Neural progenitor cell (in vitro differentiated cells): ENCODE measurements at regions not wholly inside any gene's neighbourhood (a gene's known extent, or its start where the extent isn't known, plus 50 kb on each side); places are given as distances from the start of the nearest gene placed in this dataset.

Source experiments
- EZH2 ChIP-seq: fragments of 200-600 bp; sonication (generic); IDR thresholded peaks from 2 replicates; pipeline ENCODE4 v1.6.1; 2017; ENCODE audit warnings: antibody characterized with exemption, mild to moderate bottlenecking, moderate library complexity
- TF ChIP-seq, protein P1 (sequence below): fragments of 200-600 bp; sonication (generic); IDR thresholded peaks from 2 replicates; pipeline ENCODE4 v1.5.1; 2017; ENCODE audit warnings: antibody characterized with exemption, mild to moderate bottlenecking

DNA sequence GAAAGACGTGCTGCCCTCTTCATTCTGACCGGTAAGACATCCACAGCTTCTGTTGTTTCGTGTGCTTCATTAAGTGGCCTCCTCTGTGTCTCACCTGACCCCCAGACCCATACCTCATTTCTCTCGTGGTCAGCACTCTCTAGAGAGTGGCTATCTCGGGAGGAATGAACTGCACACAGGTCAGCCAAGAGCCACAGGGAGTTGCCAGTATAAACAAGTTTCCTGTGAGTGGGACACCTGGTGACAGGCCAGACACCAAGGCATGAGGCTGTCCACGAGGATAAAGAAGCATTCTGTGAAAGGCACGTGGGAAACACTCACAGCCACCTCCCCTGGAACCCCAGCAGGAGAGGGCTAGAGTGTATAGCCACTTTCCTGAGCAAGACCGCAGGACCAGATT, 115.8 kb downstream of the NUFIP1 start:
- TF ChIP-seq, protein P1, sequence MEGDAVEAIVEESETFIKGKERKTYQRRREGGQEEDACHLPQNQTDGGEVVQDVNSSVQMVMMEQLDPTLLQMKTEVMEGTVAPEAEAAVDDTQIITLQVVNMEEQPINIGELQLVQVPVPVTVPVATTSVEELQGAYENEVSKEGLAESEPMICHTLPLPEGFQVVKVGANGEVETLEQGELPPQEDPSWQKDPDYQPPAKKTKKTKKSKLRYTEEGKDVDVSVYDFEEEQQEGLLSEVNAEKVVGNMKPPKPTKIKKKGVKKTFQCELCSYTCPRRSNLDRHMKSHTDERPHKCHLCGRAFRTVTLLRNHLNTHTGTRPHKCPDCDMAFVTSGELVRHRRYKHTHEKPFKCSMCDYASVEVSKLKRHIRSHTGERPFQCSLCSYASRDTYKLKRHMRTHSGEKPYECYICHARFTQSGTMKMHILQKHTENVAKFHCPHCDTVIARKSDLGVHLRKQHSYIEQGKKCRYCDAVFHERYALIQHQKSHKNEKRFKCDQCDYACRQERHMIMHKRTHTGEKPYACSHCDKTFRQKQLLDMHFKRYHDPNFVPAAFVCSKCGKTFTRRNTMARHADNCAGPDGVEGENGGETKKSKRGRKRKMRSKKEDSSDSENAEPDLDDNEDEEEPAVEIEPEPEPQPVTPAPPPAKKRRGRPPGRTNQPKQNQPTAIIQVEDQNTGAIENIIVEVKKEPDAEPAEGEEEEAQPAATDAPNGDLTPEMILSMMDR = no peak
- no peak for TF ChIP-seq EZH2
